ENCODE measurements at regions not wholly inside any gene's neighbourhood (a gene's known extent, or its start where the extent isn't known, plus 50 kb on each side); places are given as distances from the start of the nearest gene placed in this dataset.

- TF ChIP-seq CTCF (tag by site-specific recombination; IDR thresholded peaks at IDR 0.05) (no peak), KLF17 (tag by site-specific recombination; IDR thresholded peaks at IDR 0.05) (no peak), REST (tag by site-specific recombination; IDR thresholded peaks at IDR 0.05) (no peak), ZBTB1 (tag by site-specific recombination; IDR thresholded peaks at IDR 0.05) (no peak), ZFP41 (tag by site-specific recombination; IDR thresholded peaks at IDR 0.05; ENCODE audit: borderline replicate concordance) (no peak), YY1 (tag by site-specific recombination; IDR thresholded peaks at IDR 0.05) (no peak)
These were observed 76.0 kb downstream of the CD83 start for GRCh38 chr6:14193524-14193923.
